IMR-90 (cell line): ENCODE measurements at regions not wholly inside any gene's neighbourhood (a gene's known extent, or its start where the extent isn't known, plus 50 kb on each side); places are given as distances from the start of the nearest gene placed in this dataset.

Experiments
- ATAC-seq: fragments of 200-7000 bp; cut with Tn5 transposase; 2 replicates; pipeline ENCODE4 v1.9.1; 2020; ENCODE audit warnings: low read depth, mild to moderate bottlenecking, moderate library complexity
- BruUV-seq: library from RNA; stranded (reverse); fragments of 400-500 nt; replicated peaks from 2 replicates; lab custom pipeline; 2021; lab: Mats Ljungman, UMichigan
- CTCF ChIA-PET: fragments of 300-600 bp; formaldehyde crosslinking; extraction: SDS; loops from one replicate; lab custom pipeline; 2021; ENCODE audit warnings: antibody characterized with exemption; lab: Yijun Ruan, JAX
- POLR2A ChIA-PET: fragments of 300-600 bp; sonication (Branson Sonifier 250); formaldehyde crosslinking; loops from one replicate; lab custom pipeline; 2022; ENCODE audit warnings: antibody characterized with exemption; ENCODE audit not compliant: unreplicated experiment; lab: Charles Lee
- DNase-seq: peaks from one replicate; pipeline ENCODE4 v3.0.0; 2013
- H2AFZ ChIP-seq: replicated peaks from 2 replicates; pipeline ENCODE3; 2013; ENCODE audit warnings: low read length, mild to moderate bottlenecking; ENCODE audit not compliant: poor library complexity
- H2AK5ac ChIP-seq: 2 replicates; pipeline ENCODE4 v1.6.1; 2013; ENCODE audit warnings: low read depth, low read length, inconsistent platforms
- H2AK9ac ChIP-seq: replicated peaks from 2 replicates; pipeline ENCODE3; 2013; ENCODE audit warnings: mild to moderate bottlenecking, low read depth, low read length, moderate library complexity; ENCODE audit not compliant: poor library complexity
- H2BK120ac ChIP-seq: 2 replicates; pipeline ENCODE4 v1.6.1; 2013; ENCODE audit warnings: low read depth, low read length, inconsistent platforms
- H2BK15ac ChIP-seq: 3 replicates; pipeline ENCODE4 v1.6.1; 2013; ENCODE audit warnings: low read depth, low read length, inconsistent platforms
- H2BK20ac ChIP-seq: 2 replicates; pipeline ENCODE4 v1.6.1; 2013; ENCODE audit warnings: low read depth, mild to moderate bottlenecking, inconsistent platforms, low read length, moderate library complexity
- H2BK5ac ChIP-seq: 2 replicates; pipeline ENCODE4 v1.6.1; 2013; ENCODE audit warnings: mild to moderate bottlenecking, low read depth, low read length, inconsistent platforms; ENCODE audit not compliant: poor library complexity, severe bottlenecking
- H3K14ac ChIP-seq: replicated peaks from 2 replicates; pipeline ENCODE4 v1.6.1; 2013; ENCODE audit warnings: low read depth, low read length, inconsistent platforms
- H3K18ac ChIP-seq: 2 replicates; pipeline ENCODE4 v1.6.1; 2013; ENCODE audit warnings: low read depth, low read length, control low read depth
- H3K23ac ChIP-seq: 2 replicates; pipeline ENCODE4 v1.6.1; 2013; ENCODE audit warnings: low read depth, low read length, inconsistent platforms
- H3K27ac ChIP-seq: 2 replicates; pipeline ENCODE4 v1.5.1; 2013; ENCODE audit warnings: mild to moderate bottlenecking, control low read depth, low read length; ENCODE audit not compliant: insufficient read depth
- H3K27me3 ChIP-seq: 2 replicates; pipeline ENCODE4 v1.6.1; 2013; ENCODE audit warnings: low read length; ENCODE audit not compliant: control insufficient read depth, insufficient read depth
- H3K36me3 ChIP-seq: 2 replicates; pipeline ENCODE4 v1.6.1; 2013; ENCODE audit warnings: low read length, mixed read lengths; ENCODE audit not compliant: control insufficient read depth, insufficient read depth
- H3K4ac ChIP-seq: 2 replicates; pipeline ENCODE4 v1.6.1; 2013; ENCODE audit warnings: low read depth, low read length, inconsistent platforms
- H3K4me1 ChIP-seq: 2 replicates; pipeline ENCODE4 v1.6.1; 2013; ENCODE audit warnings: low read length, mixed read lengths; ENCODE audit not compliant: control insufficient read depth, insufficient read depth
- H3K4me2 ChIP-seq: 2 replicates; pipeline ENCODE4 v1.6.1; 2013; ENCODE audit warnings: low read depth, mild to moderate bottlenecking, control low read depth, low read length, moderate library complexity
- H3K4me3 ChIP-seq: 2 replicates; pipeline ENCODE4 v1.5.1; 2013; ENCODE audit warnings: low read depth, mild to moderate bottlenecking, control low read depth, low read length, moderate library complexity; ENCODE audit not compliant: insufficient read depth
- H3K56ac ChIP-seq: 2 replicates; pipeline ENCODE4 v1.6.1; 2013; ENCODE audit warnings: low read length, inconsistent platforms; ENCODE audit not compliant: insufficient read depth; ENCODE audit errors: extremely low read depth
- H3K79me1 ChIP-seq, 2 experiments: 2 replicates each; pipeline ENCODE4 v1.6.1; 2013; ENCODE audit warnings: low read length in 2 of 2, inconsistent platforms in 1 of 2, low read depth in 1 of 2
- H3K9ac ChIP-seq: 2 replicates; pipeline ENCODE4 v1.6.1; 2013; ENCODE audit warnings: low read depth, low read length, control low read depth
- H3K9me1 ChIP-seq: 2 replicates; pipeline ENCODE4 v1.6.1; 2013; ENCODE audit warnings: low read length, inconsistent platforms; ENCODE audit not compliant: insufficient read depth
- H3K9me3 ChIP-seq: 2 replicates; pipeline ENCODE4 v1.6.1; 2013; ENCODE audit warnings: low read length; ENCODE audit not compliant: control insufficient read depth, insufficient read depth
- H4K20me1 ChIP-seq: 2 replicates; pipeline ENCODE4 v1.6.1; 2013; ENCODE audit warnings: low read length, inconsistent platforms; ENCODE audit not compliant: insufficient read depth
- H4K5ac ChIP-seq: 2 replicates; pipeline ENCODE4 v1.6.1; 2013; ENCODE audit warnings: mild to moderate bottlenecking, low read depth, low read length, control low read depth
- H4K8ac ChIP-seq, 2 experiments: 2 replicates each; pipeline ENCODE4 v1.6.1; 2013; ENCODE audit warnings: low read depth in 2 of 2, low read length in 2 of 2, control low read depth in 1 of 2, inconsistent platforms in 1 of 2
- H4K91ac ChIP-seq: 2 replicates; pipeline ENCODE4 v1.6.1; 2013; ENCODE audit warnings: low read depth, low read length, inconsistent platforms; ENCODE audit not compliant: insufficient read depth
- CEBPB ChIP-seq: IDR thresholded peaks from 2 replicates; pipeline ENCODE4 v1.6.1; 2012; ENCODE audit warnings: low read depth, low read length, improper control_type of control experiment
- CHD1 ChIP-seq: IDR thresholded peaks from 2 replicates; pipeline ENCODE4 v1.6.1; 2012; ENCODE audit warnings: low read depth, low read length, improper control_type of control experiment
- FOS ChIP-seq: fragments of 150-350 bp; IDR thresholded peaks from 2 replicates; pipeline ENCODE4 v1.6.1; 2016; ENCODE audit warnings: low read depth, low read length
- MAZ ChIP-seq: IDR thresholded peaks from 2 replicates; pipeline ENCODE4 v1.6.1; 2012; ENCODE audit warnings: low read depth, mild to moderate bottlenecking, low read length, improper control_type of control experiment, moderate library complexity, borderline replicate concordance
- MXI1 ChIP-seq: IDR thresholded peaks from 2 replicates; pipeline ENCODE4 v1.6.1; 2012; ENCODE audit warnings: low read depth, mild to moderate bottlenecking, low read length, moderate library complexity, borderline replicate concordance
- NFE2L2 ChIP-seq: fragments of 150-350 bp; IDR thresholded peaks from 2 replicates; pipeline ENCODE4 v1.6.1; 2016; ENCODE audit warnings: low read depth, mild to moderate bottlenecking, low read length
- POLR2A ChIP-seq: IDR thresholded peaks from 2 replicates; pipeline ENCODE4 v1.6.1; 2012; ENCODE audit warnings: mild to moderate bottlenecking, low read depth, low read length
- RAD21 ChIP-seq: IDR thresholded peaks from 2 replicates; pipeline ENCODE4 v1.6.1; 2012; ENCODE audit warnings: low read length, improper control_type of control experiment
- RCOR1 ChIP-seq: IDR thresholded peaks from 2 replicates; pipeline ENCODE4 v1.6.1; 2012; ENCODE audit warnings: mild to moderate bottlenecking, low read length, improper control_type of control experiment; ENCODE audit not compliant: insufficient replicate concordance
- SMC3 ChIP-seq: fragments of 150-350 bp; IDR thresholded peaks from 2 replicates; pipeline ENCODE4 v1.6.1; 2016; ENCODE audit warnings: low read depth, mild to moderate bottlenecking, antibody characterized with exemption, low read length, moderate library complexity
- WGBS, 2 experiments: methylation state at CpG; one replicate each; pipeline versions ENCODE4 v1.1.5 to v1.1.7; 2013; ENCODE audit warnings: missing lambda C conversion rate in 2 of 2; ENCODE audit not compliant: insufficient read length in 1 of 2; ENCODE audit errors: extremely low coverage in 2 of 2; 5-methylcytosine and 5-hydroxymethylcytosine counted together
- dilution Hi-C: fragments of 300-500 bp; cut with HindIII; formaldehyde crosslinking; loops from one replicate; pipeline ENCODE4 v1.14.3; 2018; ENCODE audit warnings: low sequenced_read_pairs; ENCODE audit not compliant: unreplicated experiment
- in situ Hi-C: fragments of 300-500 bp; cut with MboI; formaldehyde crosslinking; loops from 3 replicates; pipeline ENCODE4 v1.14.3; 2019; ENCODE audit warnings: low sequenced_read_pairs, inconsistent platforms, mixed read lengths
- intact Hi-C: fragments of 100-400 bp; cut with micrococcal nuclease; formaldehyde crosslinking; loops from 2 replicates; pipeline ENCODE4 v1.10.0; 2022
- TF ChIP-seq, protein P1 (sequence below): fragments of 150-350 bp; IDR thresholded peaks from 2 replicates; pipeline ENCODE4 v1.6.1; 2016; ENCODE audit warnings: low read depth, mild to moderate bottlenecking, low read length, moderate library complexity, borderline replicate concordance
- TF ChIP-seq, protein P2 (sequence below): conservative IDR thresholded peaks from 2 replicates; pipeline ENCODE4 v1.5.1; 2012; ENCODE audit warnings: mild to moderate bottlenecking, low read depth, low read length, improper control_type of control experiment

DNA sequence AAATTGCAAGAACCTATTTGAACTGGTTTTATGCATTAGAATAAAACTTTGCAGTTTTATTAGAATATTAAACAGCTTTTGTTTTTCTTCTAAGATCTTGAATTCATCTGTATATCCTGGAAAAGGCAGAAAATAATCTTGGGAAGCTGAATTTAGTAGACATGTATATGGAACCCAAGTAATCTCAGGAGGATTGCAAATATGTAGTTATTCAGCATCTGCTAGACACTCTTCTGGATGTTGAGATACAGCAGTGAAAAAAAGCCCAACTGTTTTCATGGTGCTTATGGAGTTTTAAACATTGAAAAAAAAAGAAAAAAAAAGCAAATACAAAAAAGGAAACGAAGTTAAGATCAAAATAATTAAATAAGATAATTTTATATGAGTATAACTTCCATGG lies 922.2 kb upstream of the SEMA6A start:
- H3K4me3 ChIP-seq, result no peak overlapping the region
- DNase-seq, result no peak
- TF ChIP-seq, protein P1, sequence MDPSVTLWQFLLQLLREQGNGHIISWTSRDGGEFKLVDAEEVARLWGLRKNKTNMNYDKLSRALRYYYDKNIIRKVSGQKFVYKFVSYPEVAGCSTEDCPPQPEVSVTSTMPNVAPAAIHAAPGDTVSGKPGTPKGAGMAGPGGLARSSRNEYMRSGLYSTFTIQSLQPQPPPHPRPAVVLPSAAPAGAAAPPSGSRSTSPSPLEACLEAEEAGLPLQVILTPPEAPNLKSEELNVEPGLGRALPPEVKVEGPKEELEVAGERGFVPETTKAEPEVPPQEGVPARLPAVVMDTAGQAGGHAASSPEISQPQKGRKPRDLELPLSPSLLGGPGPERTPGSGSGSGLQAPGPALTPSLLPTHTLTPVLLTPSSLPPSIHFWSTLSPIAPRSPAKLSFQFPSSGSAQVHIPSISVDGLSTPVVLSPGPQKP, result no peak
- TF ChIP-seq MAZ (no peak), POLR2A (no peak), CHD1 (no peak), NFE2L2 (no peak), SMC3 (no peak), RAD21 (no peak), RCOR1 (no peak), FOS (no peak), MXI1 (no peak), CEBPB (no peak)
- TF ChIP-seq, protein P2, sequence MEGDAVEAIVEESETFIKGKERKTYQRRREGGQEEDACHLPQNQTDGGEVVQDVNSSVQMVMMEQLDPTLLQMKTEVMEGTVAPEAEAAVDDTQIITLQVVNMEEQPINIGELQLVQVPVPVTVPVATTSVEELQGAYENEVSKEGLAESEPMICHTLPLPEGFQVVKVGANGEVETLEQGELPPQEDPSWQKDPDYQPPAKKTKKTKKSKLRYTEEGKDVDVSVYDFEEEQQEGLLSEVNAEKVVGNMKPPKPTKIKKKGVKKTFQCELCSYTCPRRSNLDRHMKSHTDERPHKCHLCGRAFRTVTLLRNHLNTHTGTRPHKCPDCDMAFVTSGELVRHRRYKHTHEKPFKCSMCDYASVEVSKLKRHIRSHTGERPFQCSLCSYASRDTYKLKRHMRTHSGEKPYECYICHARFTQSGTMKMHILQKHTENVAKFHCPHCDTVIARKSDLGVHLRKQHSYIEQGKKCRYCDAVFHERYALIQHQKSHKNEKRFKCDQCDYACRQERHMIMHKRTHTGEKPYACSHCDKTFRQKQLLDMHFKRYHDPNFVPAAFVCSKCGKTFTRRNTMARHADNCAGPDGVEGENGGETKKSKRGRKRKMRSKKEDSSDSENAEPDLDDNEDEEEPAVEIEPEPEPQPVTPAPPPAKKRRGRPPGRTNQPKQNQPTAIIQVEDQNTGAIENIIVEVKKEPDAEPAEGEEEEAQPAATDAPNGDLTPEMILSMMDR, result no peak
- H3K9me3 ChIP-seq, result no peaks in the 10 kb centered on the region
- H3K27me3 ChIP-seq, result no peaks in the 10 kb centered on the region
- no peak overlapping the region for H3K14ac ChIP-seq
- intact Hi-C loops (no loop called here), dilution Hi-C loops (no loop called here), in situ Hi-C loops (no loop called here)
- no peak overlapping the region for H2BK20ac ChIP-seq
- H4K91ac ChIP-seq, result no peak overlapping the region
- H2BK15ac ChIP-seq, result no peak overlapping the region
- no peak overlapping the region for H3K27ac ChIP-seq
- no peak overlapping the region for H4K5ac ChIP-seq
- no peak overlapping the region for H2AK5ac ChIP-seq
- no TSS peak for BruUV-seq
- H3K18ac ChIP-seq, result no peak overlapping the region
- no peaks in the 10 kb centered on the region for H3K36me3 ChIP-seq
- no peak overlapping the region for H3K56ac ChIP-seq
- H2BK120ac ChIP-seq, result no peak overlapping the region
- no peak overlapping the region for H3K23ac ChIP-seq
- POLR2A ChIA-PET, result no interaction called here
- no peak overlapping the region for H2AFZ ChIP-seq
- H2AK9ac ChIP-seq, result no peak overlapping the region
- no peak overlapping the region for H2BK5ac ChIP-seq
- no peak for ATAC-seq
- H3K79me1 ChIP-seq, result no peaks in the 10 kb centered on the region
- H4K20me1 ChIP-seq, result no peaks in the 10 kb centered on the region
- H3K4ac ChIP-seq, result no peak overlapping the region
- H3K9me1 ChIP-seq, result no peaks in the 10 kb centered on the region
- no CpG with 5 or more reads among the region's 1 CpG for WGBS, 2 experiments
- H3K4me1 ChIP-seq, result no peaks in the 10 kb centered on the region
- no peak overlapping the region for H4K8ac ChIP-seq
- no peak overlapping the region for H3K4me2 ChIP-seq
- CTCF ChIA-PET, result no interaction called here
- no peak overlapping the region for H3K9ac ChIP-seq
